Glomerular endothelial cell (primary cell): ENCODE measurements at regions not wholly inside any gene's neighbourhood (a gene's known extent, or its start where the extent isn't known, plus 50 kb on each side); places are given as distances from the start of the nearest gene placed in this dataset.
"Not testable (repeated sequence)": the region's sequence is repeated elsewhere in the genome, so short reads cannot be mapped to it uniquely, and the experiment has no call there.

Experiments used
- DNase-seq: peaks from one replicate; pipeline ENCODE4 v3.0.0-alpha.2; 2011; ENCODE audit warnings: low read depth, low spot score; ENCODE audit errors: extremely low read depth

DNA sequence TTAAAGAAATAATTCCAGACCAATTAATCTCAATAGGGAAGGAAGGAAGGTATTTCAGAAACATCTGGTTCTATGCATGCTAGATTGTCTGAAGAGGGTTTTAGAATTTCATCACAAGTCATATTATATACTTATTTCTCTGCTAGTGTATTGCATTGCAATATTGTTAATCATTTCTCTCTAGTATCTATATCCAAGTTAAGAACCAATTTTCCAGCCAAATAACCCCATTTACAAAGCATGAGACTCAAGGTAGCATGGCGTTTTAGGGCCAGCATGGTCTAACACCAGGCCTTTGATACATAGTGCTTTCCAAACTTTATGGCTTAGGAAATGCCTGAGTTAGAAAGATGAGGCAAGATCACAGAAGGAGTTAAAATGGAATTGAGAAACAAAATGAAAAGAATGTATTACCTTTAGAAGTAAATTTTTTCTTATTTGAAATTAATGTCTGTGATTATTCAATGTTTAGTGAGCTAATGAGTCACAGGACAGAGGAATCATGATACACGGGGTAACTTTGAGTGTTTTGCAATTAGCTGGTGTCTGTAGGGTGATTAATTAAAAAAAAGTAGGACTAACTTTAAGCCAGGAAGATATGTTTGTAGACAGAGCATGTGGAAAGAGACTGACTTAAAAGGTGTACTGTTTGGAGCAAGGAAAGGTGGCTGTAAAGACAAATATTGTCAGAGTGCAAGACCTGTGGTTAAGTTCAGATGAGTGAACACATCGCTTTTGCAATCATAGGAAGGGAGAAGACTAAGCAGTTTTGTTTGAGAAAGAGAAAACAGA lies 1006.2 kb upstream of the CITED2 start:
- DNase-seq, result no peak

GRCh38 chr6:140379919-140380318 lies 1005.5 kb upstream of the CITED2 start:
- no peak for DNase-seq

DNA sequence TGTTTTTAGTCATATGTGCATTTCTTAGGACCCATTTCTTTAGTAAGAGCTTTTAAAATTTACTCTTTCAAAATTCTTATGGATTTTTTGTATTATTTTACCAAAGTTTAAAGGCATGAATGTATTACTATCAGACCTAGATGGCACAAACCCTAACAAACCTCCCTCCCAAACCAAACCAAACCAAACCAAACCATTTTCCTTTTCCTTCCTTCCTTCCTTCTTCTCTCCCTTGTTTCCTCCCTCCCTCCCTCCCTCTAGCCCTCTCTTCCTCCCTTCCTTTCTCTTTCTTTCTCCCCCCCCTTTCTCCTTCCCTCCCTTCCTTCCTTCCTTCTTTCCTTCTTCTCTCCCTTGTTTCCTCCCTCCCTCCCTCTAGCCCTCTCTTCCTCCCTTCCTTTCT lies 1001.8 kb upstream of the CITED2 start:
- DNase-seq, result no peak

DNA sequence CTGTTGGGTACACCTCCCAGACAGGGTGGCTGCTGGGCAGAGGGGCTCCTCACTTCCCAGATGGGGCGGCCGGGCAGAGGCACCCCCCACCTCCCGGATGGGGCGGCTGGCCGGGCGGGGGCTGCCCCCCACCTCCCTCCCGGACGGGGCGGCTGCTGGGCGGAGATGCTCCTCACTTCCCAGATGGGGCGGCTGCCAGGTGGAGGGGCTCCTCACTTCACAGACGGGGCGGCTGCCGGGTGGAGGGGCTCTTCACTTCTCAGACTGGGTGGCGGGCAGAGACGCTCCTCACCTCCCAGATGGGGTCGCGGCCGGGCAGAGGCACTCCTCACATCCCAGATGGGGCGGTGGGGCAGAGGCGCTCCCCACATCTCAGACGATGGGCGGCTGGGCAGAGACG lies 999.3 kb upstream of the CITED2 start:
- not testable (repeated sequence) for DNase-seq

GRCh38 chr6:140372064-140372463 lies 997.6 kb upstream of the CITED2 start:
- no peak for DNase-seq

DNA sequence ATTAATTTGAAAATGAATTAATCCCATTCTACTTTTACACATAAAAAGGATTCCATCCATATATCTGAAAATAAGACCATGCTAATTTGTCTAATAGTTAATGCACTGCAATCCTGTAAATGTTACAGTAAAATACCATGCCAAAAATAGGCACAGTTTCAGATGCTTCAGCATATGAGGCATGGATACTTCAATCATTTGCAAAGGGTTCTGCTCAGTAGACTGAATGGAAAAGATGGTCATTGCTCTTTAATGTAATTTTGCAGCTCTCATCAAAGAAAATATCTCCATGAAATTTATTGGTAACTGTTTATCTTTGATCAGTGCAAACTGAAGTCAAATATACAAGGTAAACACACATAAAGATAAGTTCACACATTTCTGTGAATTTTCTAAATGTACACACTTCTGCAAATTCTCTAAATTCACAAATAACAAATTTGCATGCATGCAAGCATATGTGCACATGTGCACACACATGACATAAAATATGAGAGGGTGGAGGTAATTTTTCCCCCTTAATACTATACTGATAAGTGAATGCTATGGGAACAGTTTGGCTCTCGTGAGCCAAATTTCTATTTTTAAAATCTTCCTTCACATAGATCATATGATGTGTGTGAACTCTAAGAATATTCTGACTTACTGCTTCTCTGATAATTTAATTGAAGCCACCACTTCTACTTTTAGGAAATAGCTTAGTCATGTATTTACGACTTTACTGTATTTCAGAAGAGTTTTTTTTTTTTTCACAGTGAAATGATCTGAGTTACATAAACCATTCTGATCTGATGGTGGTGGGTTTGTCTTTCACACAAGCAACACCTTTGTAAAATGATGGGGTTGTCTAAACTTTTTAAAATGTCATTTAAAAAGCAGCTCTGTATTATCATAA lies 996.8 kb upstream of the CITED2 start:
- DNase-seq, result no peak

DNA sequence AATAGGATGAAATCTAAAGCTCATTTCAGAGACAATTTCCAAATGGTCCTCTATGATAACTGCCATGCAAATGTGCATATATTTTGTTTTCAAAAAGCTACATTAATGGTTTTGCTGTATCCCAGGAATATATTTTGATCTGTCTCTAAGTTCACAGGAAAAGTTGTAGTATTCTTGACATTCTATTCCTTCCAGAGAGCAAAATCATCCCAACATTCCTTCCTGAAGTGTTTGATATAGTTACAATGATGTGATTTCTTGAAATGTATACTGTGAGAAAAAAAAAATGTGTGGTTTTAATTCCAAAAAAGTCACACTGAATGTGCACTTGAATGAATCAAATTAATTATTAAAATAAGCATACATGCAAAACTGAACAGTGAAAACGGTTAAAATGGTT lies 996.0 kb upstream of the CITED2 start:
- DNase-seq, result no peak

- no peak for DNase-seq
Observed at GRCh38 chr6:140366991-140367390, 992.5 kb upstream of the CITED2 start.

GRCh38 chr6:140364916-140365315 lies 990.5 kb upstream of the CITED2 start:
- no peak for DNase-seq

- no peak for DNase-seq
Observed at GRCh38 chr6:140360651-140361050, 986.2 kb upstream of the CITED2 start.

GRCh38 chr6:140355476-140355875 lies 981.0 kb upstream of the CITED2 start:
- no peak for DNase-seq

GRCh38 chr6:140354296-140354695 lies 979.8 kb upstream of the CITED2 start:
- no peak for DNase-seq

- no peak for DNase-seq
Observed at GRCh38 chr6:140353536-140353935, 979.1 kb upstream of the CITED2 start.

GRCh38 chr6:140346428-140346827 lies 972.0 kb upstream of the CITED2 start:
- peak; percentile 90 for DNase-seq

DNA sequence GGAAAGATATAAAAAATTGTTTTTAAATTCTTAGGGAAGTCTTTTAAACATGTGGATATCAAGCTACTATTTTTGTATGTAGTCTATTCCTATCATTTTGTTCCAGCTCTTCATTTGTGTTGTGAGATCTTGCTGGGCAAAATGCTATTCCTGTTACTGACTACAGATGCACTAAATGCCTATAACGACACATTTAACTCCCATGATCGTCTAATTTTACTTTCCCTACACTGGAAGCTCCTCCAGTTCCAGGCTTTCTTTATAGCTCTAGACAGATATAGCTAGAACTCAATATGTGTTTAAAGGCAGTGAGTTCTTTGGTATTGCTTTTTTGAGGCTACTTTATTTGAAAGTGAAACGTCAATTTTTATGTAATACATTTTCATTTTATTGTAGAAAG lies 971.5 kb upstream of the CITED2 start:
- no peak for DNase-seq

- DNase-seq, result no peak
Observed at GRCh38 chr6:140344142-140344913, 969.9 kb upstream of the CITED2 start.

DNA sequence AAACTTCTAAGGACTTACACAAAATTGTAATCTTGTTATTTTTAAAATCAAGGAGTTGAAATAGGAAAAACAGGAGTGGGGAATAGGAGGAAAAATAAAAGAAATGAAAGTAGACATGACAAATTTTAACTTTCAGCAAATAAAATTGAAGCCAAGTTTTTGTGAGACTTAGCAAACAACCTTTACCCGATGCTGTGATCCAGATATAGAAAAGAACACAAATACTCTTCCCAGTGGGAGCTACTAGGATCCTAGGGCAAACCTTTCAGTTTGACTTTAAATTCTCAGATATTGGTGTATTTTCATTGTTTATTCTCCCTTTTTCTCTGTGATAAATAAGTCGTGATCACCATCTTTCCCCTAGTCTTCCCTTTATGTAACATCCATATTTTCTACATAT lies 968.7 kb upstream of the CITED2 start:
- DNase-seq, result no peak

GRCh38 chr6:140341272-140341671 lies 966.8 kb upstream of the CITED2 start:
- DNase-seq, result no peak

GRCh38 chr6:140340795-140341194 lies 966.3 kb upstream of the CITED2 start:
- no peak for DNase-seq

GRCh38 chr6:140339084-140339483 lies 964.6 kb upstream of the CITED2 start:
- not testable (repeated sequence) for DNase-seq

- DNase-seq, result no peak
Observed at GRCh38 chr6:140321891-140322290, 947.4 kb upstream of the CITED2 start.
